HG03520 (cell line): ENCODE measurements at regions not wholly inside any gene's neighbourhood (a gene's known extent, or its start where the extent isn't known, plus 50 kb on each side); places are given as distances from the start of the nearest gene placed in this dataset.

Experiments
- ATAC-seq: cut with Tn5 transposase; IDR thresholded peaks from one replicate; pipeline ENCODE4 v1.9.1; 2021; ENCODE audit warnings: mild to moderate bottlenecking, moderate library complexity; ENCODE audit not compliant: unreplicated experiment

DNA sequence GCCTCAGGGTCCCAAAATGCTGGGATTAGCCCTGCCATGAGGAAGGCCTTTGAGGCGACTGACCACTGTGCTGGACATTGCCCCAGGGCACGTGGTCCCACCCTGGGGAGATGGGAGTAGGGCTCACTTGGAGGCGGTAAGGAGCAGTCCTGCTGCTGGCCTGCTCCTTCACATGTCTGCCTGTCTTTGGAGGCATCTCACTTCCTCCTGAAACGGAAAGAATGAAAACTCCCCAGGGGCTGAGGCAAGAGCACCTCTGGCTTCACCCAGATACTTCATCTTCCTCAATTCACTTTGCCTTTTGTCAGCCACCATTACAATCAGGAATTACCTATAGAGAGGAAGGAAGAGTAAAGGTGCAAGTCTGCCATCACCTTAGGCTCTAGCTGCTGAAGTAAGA is 59.9 kb upstream of the GATA6 start:
- no peak for ATAC-seq

DNA sequence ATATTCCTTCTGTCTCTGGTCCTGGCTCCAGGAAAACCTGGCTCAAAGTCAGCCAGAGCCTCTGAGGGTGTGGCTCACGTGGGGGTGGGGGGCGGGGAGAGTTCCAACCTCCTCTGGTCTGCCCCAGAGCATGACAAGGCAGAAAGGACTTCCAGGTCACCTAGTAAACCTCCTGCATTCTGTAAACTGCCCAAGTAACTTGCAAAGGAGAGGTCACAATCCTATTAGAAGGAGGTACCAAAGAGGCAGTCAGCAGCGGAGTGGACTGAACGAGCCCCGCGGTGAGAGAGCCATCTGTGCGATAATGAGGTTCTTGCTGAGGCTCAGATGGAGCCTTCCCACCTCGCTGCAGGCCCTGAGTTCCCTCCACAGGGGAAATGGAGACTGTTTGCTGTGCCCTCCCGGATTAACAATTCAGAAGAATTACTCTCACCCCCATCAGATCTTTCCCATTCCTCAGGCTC is 58.9 kb upstream of the GATA6 start:
- no peak for ATAC-seq

DNA sequence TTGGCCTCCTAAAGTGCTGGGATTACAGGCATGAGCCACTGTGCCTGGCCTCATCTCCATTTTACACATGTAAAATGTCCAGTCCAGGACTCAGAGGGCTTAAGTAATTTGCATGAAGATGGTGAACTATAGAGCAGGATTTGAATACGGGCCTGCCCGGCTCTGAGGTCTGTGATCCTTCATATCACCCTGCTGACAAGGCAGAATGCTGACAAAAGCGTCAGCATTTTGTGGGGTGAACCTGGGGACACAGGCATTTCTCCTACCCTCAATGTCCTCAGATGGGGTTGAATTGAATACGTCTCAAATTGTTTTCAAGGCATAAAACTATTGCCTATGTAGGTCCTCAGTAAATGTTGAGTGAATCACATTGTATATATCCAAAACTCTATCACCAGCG is 57.2 kb upstream of the GATA6 start:
- ATAC-seq: no peak

- no peak for ATAC-seq
These were observed 56.1 kb upstream of the GATA6 start for GRCh38 chr18:22113144-22113844.

- ATAC-seq: no peak
These were observed 54.7 kb upstream of the GATA6 start for GRCh38 chr18:22114526-22115321.

DNA sequence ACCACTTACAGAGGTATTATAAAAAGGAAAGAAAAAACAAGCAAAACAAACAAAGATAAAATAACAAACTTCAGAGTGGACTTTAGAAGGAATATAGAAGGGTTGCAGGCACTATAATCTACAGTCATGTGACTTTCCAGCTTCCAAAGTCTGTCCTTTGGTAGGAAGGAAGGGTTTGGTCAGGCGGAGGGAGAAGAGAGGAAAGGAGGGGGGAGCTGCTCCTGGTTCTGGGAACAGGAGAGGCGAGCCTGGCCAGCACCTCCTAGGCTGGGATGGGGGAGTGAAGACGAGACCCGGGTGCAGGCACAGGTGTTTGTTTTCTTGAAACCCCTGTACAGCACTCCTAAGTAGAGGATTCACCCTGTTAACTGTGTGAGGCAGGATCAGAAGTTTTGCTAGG is 53.8 kb upstream of the GATA6 start:
- ATAC-seq: no peak
